Adrenal gland (tissue), 9 donors: ENCODE measurements at regions not wholly inside any gene's neighbourhood (a gene's known extent, or its start where the extent isn't known, plus 50 kb on each side); places are given as distances from the start of the nearest gene placed in this dataset.

Experiments
- DNase-seq, 7 donors: peaks; one replicate each; pipeline ENCODE4 v3.0.0-alpha.2; 2019 to 2020
- H3K27ac ChIP-seq, 5 donors: fragments of 200-600 bp; sonication (generic) in 4 of 5; 1 replicate in 3 of 5; 2 replicates in 2 of 5; pipeline versions ENCODE4 v1.5.1 to v1.8.0; 2016 to 2020; ENCODE audit warnings: mild to moderate bottlenecking in 1 of 5
- H3K27me3 ChIP-seq: fragments of 200-600 bp; 2 replicates; pipeline ENCODE4 v1.8.0; 2021
- H3K36me3 ChIP-seq, 2 donors: fragments of 200-600 bp; replicated peaks in 1 of 2; 1 replicate in 1 of 2; 2 replicates in 1 of 2; pipeline versions ENCODE4 v1.5.1 to v1.8.0; 2018 to 2022
- H3K4me1 ChIP-seq, 2 donors: fragments of 200-600 bp; replicated peaks in 1 of 2; 1 replicate in 1 of 2; 2 replicates in 1 of 2; pipeline versions ENCODE4 v1.5.1 to v1.8.0; 2018 to 2021
- H3K4me3 ChIP-seq, 4 donors: fragments of 200-600 bp; sonication (generic) in 3 of 4; one replicate each; pipeline ENCODE4 v1.5.1; 2016 to 2018
- H3K9me3 ChIP-seq, 3 donors: fragments of 200-600 bp; sonication (generic) in 1 of 3; replicated peaks in 1 of 3; 1 replicate in 2 of 3; 2 replicates in 1 of 3; pipeline versions ENCODE4 v1.5.1 to v1.8.0; 2016 to 2021
- POLR2A ChIP-seq, 2 donors: fragments of 450-650 bp; IDR thresholded peaks; one replicate each; pipeline ENCODE4 v1.6.1; 2017; ENCODE audit warnings: antibody characterized with exemption in 2 of 2, mild to moderate bottlenecking in 2 of 2, moderate library complexity in 1 of 2
- WGBS, 4 donors: extraction: QIAGEN DNeasy Blood & Tissue Kit in 2 of 4; methylation state at CpG; one replicate each; pipeline versions ENCODE4 v1.1.5 to v1.1.7; 2013 to 2017; 5-methylcytosine and 5-hydroxymethylcytosine counted together
- intact Hi-C, 2 donors: fragments of 100-400 bp; cut with DNase I; formaldehyde crosslinking; loops; one replicate each; pipeline versions ENCODE4 v1.14.1 to v1.15.0; 2022 to 2023
- TF ChIP-seq, protein P1 (sequence below), 6 experiments: fragments of 450-650 bp in 4 of 6; fragments of 200-600 bp in 2 of 6; sonication (generic) in 1 of 6; IDR thresholded peaks; 1 replicate in 5 of 6; 2 replicates in 1 of 6; pipeline versions ENCODE4 v1.5.1 to v1.8.0; 2016 to 2021; ENCODE audit warnings: antibody characterized with exemption in 6 of 6, mild to moderate bottlenecking in 2 of 6, moderate library complexity in 1 of 6
- donor health status: healthy with polysubstance abuse.
- donor health status: Bipolar disorder and iron deficiency.
- donor health status: DM: yes; HTN: yes; CAD: no.
- donor health status: DM: no; HTN: no; CAD: no.
- donor health status: DM: no; HTN: no; CAD: no.

GRCh38 chr13:80040981-80041317, 300.0 kb downstream of the SPRY2 start:
- no peaks in the 10 kb centered on the region for H3K27me3 ChIP-seq
- no peak for DNase-seq
- no peaks in the 10 kb centered on the region for H3K36me3 ChIP-seq
- WGBS, 4 donors: 43 to 56% (median 47%) methylated on average over 4 of the region's 4 CpGs
- peak overlapping the region in 1 of 5 donors; percentile 37 for H3K27ac ChIP-seq
- H3K4me1 ChIP-seq: peaks cover 0 to 4% of the 10 kb centered on the region in 2 donors
- intact Hi-C loops: no loop called here
- no peaks in the 10 kb centered on the region for H3K9me3 ChIP-seq
- TF ChIP-seq, protein P1, sequence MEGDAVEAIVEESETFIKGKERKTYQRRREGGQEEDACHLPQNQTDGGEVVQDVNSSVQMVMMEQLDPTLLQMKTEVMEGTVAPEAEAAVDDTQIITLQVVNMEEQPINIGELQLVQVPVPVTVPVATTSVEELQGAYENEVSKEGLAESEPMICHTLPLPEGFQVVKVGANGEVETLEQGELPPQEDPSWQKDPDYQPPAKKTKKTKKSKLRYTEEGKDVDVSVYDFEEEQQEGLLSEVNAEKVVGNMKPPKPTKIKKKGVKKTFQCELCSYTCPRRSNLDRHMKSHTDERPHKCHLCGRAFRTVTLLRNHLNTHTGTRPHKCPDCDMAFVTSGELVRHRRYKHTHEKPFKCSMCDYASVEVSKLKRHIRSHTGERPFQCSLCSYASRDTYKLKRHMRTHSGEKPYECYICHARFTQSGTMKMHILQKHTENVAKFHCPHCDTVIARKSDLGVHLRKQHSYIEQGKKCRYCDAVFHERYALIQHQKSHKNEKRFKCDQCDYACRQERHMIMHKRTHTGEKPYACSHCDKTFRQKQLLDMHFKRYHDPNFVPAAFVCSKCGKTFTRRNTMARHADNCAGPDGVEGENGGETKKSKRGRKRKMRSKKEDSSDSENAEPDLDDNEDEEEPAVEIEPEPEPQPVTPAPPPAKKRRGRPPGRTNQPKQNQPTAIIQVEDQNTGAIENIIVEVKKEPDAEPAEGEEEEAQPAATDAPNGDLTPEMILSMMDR (IDR thresholded peaks at IDR 0.05): no peak
- no peak for TF ChIP-seq POLR2A (IDR thresholded peaks at IDR 0.05)
- no peak overlapping the region for H3K4me3 ChIP-seq

DNA sequence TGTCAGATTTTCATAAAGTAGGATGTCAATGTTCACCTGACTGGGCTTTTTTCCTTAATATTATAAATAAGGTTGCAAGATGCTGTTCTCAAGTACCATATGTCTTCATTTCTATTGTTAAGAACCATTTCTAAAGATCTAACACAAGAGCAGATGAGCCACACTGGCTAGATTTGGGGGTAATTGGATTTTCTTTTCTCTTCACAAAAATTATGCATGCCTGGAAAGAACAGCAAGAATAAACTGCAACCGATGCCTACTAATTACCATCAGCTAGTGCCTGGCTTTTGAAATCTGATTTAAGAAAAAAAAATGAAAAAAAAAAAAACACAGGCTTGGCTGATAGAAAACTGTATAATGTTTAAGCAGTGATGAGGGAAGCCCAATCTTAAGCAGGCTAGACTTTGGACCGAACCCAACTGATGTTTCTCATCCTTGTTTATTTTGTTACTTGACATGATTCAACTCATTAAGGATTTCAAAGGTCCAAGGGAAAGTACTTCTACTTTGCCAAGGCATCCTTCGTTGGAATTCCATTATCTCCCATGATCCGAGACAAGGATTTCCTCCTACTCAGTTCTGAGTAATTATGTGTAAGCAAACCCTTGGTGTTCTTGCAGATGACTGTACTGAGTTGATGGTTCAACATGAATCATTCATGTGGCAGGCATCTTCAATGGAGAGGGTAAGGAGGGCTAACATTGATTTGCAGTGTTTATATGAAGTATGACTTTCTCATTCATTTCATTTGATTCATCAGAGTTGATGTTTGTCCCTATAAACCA, 300.5 kb downstream of the SPRY2 start:
- no peak for TF ChIP-seq POLR2A (IDR thresholded peaks at IDR 0.05)
- TF ChIP-seq, protein P1 (IDR thresholded peaks at IDR 0.05): no peak
- Histone ChIP-seq H3K4me3 (no peak overlapping the region), H3K4me1 (peaks cover 0 to 4% of the 10 kb centered on the region in 2 donors), H3K27me3 (no peaks in the 10 kb centered on the region), H3K9me3 (no peaks in the 10 kb centered on the region), H3K27ac (peak overlapping the region in 1 of 5 donors; percentile 37), H3K36me3 (no peaks in the 10 kb centered on the region)
- intact Hi-C loops: no loop called here
- whole genome bisulfite sequencing, 4 donors: 42 to 45% (median 44%) methylated on average over 4 of the region's 4 CpGs
- peak in 2 of 7 donors; percentile 9 to 17 for DNase-seq

DNA sequence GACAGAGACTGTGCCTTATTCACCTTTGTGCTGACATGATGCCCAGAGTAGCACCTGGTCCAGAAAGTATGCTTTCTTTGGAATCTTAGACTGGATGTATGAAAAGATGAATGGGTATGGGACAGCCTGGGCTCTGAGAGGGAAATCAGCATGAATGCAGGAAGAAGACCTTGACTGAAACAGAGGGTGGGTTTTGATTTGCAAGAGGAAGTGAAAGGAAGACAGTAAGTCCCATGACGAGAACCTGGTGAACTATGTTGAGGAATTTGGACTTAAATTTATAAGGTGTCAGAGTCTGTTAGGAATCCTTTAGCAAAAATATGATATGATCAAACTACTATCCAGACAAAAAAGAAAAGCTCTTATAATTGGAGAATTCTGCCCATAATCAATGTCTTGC, 301.9 kb downstream of the SPRY2 start:
- 62 to 82% (median 71%) methylated on average over 1 of the region's 1 CpG for WGBS, 4 donors
- no peak for DNase-seq
- Histone ChIP-seq H3K36me3 (no peaks in the 10 kb centered on the region), H3K27ac (no peak overlapping the region), H3K4me1 (peaks cover 0 to 4% of the 10 kb centered on the region in 2 donors), H3K9me3 (no peaks in the 10 kb centered on the region), H3K4me3 (no peak overlapping the region), H3K27me3 (no peaks in the 10 kb centered on the region)
- intact Hi-C loops: no loop called here
- TF ChIP-seq POLR2A (IDR thresholded peaks at IDR 0.05): no peak
- TF ChIP-seq, protein P1 (IDR thresholded peaks at IDR 0.05): no peak

DNA sequence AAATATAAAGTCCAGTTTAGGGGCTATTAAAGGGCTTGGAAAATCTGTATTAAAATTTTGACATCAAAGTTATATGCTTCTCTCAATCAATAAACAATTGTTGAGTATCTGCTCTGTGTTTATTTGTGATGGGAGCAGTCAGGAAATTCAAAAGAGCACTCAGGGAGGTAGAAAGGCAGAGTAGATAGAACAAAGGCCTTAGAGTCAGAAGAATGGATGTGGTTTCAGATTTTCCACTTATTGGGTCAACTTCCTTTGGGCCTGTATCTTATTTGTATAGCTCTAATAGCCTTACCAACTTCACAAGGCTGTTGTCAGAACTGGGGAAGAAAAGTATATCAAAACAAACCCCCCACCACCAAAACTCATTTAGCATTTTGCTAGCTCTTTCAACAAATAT, 302.6 kb downstream of the SPRY2 start:
- peaks cover 0 to 4% of the 10 kb centered on the region in 2 donors for H3K4me1 ChIP-seq
- TF ChIP-seq, protein P1 (IDR thresholded peaks at IDR 0.05): no peak
- intact Hi-C loops: no loop called here
- no peak overlapping the region for H3K27ac ChIP-seq
- H3K36me3 ChIP-seq: no peaks in the 10 kb centered on the region
- H3K27me3 ChIP-seq: no peaks in the 10 kb centered on the region
- no peaks in the 10 kb centered on the region for H3K9me3 ChIP-seq
- no peak for DNase-seq
- no peak overlapping the region for H3K4me3 ChIP-seq
